Mucosa of descending colon (tissue), 3 donors: ENCODE measurements at regions not wholly inside any gene's neighbourhood (a gene's known extent, or its start where the extent isn't known, plus 50 kb on each side); places are given as distances from the start of the nearest gene placed in this dataset.

ENCODE experiments used
- ATAC-seq: fragments of 200-7000 bp; cut with Tn5 transposase; one replicate; pipeline ENCODE4 v1.9.1; 2020; ENCODE audit warnings: mild to moderate bottlenecking, moderate library complexity
- DNase-seq, 3 donors: peaks; one replicate each; pipeline ENCODE4 v3.0.0-alpha.2; 2020
- H3K36me3 ChIP-seq: fragments of 200-600 bp; one replicate; pipeline ENCODE4 v1.8.0; 2021; ENCODE audit warnings: low read depth, mild to moderate bottlenecking
- H3K4me1 ChIP-seq: fragments of 200-600 bp; one replicate; pipeline ENCODE4 v1.8.0; 2021; ENCODE audit warnings: low read depth, mild to moderate bottlenecking
- H3K4me3 ChIP-seq: fragments of 200-600 bp; one replicate; pipeline ENCODE4 v1.8.0; 2021; ENCODE audit warnings: mild to moderate bottlenecking
- H3K9me3 ChIP-seq: fragments of 200-600 bp; one replicate; pipeline ENCODE4 v1.8.0; 2021; ENCODE audit warnings: mild to moderate bottlenecking
- CTCF ChIP-seq: fragments of 200-600 bp; IDR thresholded peaks from one replicate; pipeline ENCODE4 v1.8.0; 2022; ENCODE audit warnings: antibody characterized with exemption, mild to moderate bottlenecking
- intact Hi-C, 2 donors: fragments of 100-400 bp; cut with DNase I in 1 of 2; cut with micrococcal nuclease in 1 of 2; formaldehyde crosslinking; loops; one replicate each; pipeline versions ENCODE4 v1.11.0 to v1.11.1; 2022; cut with DNase I, micrococcal nuclease
- donor health status: DM: no; HTN: no; CAD: no; lungs with moderate emphysema.
- donor health status: DM: no; HTN: no; CAD: no.
- donor health status: DM: no; HTN: yes; CAD: no.

- no peak for ATAC-seq
- Histone ChIP-seq H3K4me3 (no peak overlapping the region), H3K36me3 (no peaks in the 10 kb centered on the region), H3K4me1 (no peaks in the 10 kb centered on the region), H3K9me3 (no peaks in the 10 kb centered on the region)
- no peak for TF ChIP-seq CTCF
- intact Hi-C loops, result no loop called here
- no peak for DNase-seq
Measured at GRCh38 chr10:47127188-47127785, 172.7 kb upstream of the GDF10 start.

- Histone ChIP-seq H3K9me3 (no peaks in the 10 kb centered on the region), H3K4me1 (no peaks in the 10 kb centered on the region), H3K36me3 (no peaks in the 10 kb centered on the region), H3K4me3 (no peak overlapping the region)
- ATAC-seq (no peak), DNase-seq (no peak)
- no peak for TF ChIP-seq CTCF
- intact Hi-C loops, result no loop called here
Measured at GRCh38 chr10:47130491-47130890, 169.5 kb upstream of the GDF10 start.

GRCh38 chr10:47133871-47134570 is 166.0 kb upstream of the GDF10 start:
- H3K36me3 ChIP-seq, result no peaks in the 10 kb centered on the region
- no peaks in the 10 kb centered on the region for H3K4me1 ChIP-seq
- ATAC-seq (peak; percentile 22), DNase-seq (no peak)
- no peak overlapping the region for H3K4me3 ChIP-seq
- no peak for TF ChIP-seq CTCF
- intact Hi-C loops, result no loop called here
- no peaks in the 10 kb centered on the region for H3K9me3 ChIP-seq

GRCh38 chr10:47136866-47137265 is 163.1 kb upstream of the GDF10 start:
- no peak for ATAC-seq
- no peak for DNase-seq
- TF ChIP-seq CTCF, result no peak
- no peaks in the 10 kb centered on the region for H3K4me1 ChIP-seq
- no peak overlapping the region for H3K4me3 ChIP-seq
- no peaks in the 10 kb centered on the region for H3K36me3 ChIP-seq
- H3K9me3 ChIP-seq, result no peaks in the 10 kb centered on the region
- intact Hi-C loops, result no loop called here

- Histone ChIP-seq H3K4me3 (no peak overlapping the region), H3K4me1 (no peaks in the 10 kb centered on the region), H3K36me3 (no peaks in the 10 kb centered on the region), H3K9me3 (no peaks in the 10 kb centered on the region)
- intact Hi-C loops, result no loop called here
- DNase-seq, result no peak
- no peak for TF ChIP-seq CTCF
- ATAC-seq, result no peak
Measured at GRCh38 chr10:47137311-47137851, 162.6 kb upstream of the GDF10 start.
